OCI-LY1 (cell line): ENCODE measurements at regions not wholly inside any gene's neighbourhood (a gene's known extent, or its start where the extent isn't known, plus 50 kb on each side); places are given as distances from the start of the nearest gene placed in this dataset.

ENCODE experiments used
- H2AFZ ChIP-seq: fragments of 200-600 bp; sonication (generic), shearing (Covaris generic); 2 replicates; pipeline ENCODE4 v1.6.0; 2014; ENCODE audit warnings: antibody characterized with exemption, mild to moderate bottlenecking, low read length
- H3F3A ChIP-seq: fragments of 200-600 bp; sonication (generic), shearing (Covaris generic); 2 replicates; pipeline ENCODE4 v1.6.0; 2014; ENCODE audit warnings: mild to moderate bottlenecking, antibody characterized with exemption, low read length, moderate library complexity; ENCODE audit not compliant: insufficient read depth
- H3K27ac ChIP-seq: fragments of 200-600 bp; sonication (generic); 2 replicates; pipeline ENCODE4 v1.5.1; 2014; ENCODE audit warnings: low read length, mixed run types, mild to moderate bottlenecking, low read depth; ENCODE audit not compliant: poor library complexity, severe bottlenecking
- H3K27me3 ChIP-seq: fragments of 200-600 bp; sonication (generic); 2 replicates; pipeline ENCODE4 v1.6.0; 2014; ENCODE audit warnings: antibody characterized with exemption, mild to moderate bottlenecking, low read length, moderate library complexity; ENCODE audit not compliant: insufficient read depth
- H3K36me3 ChIP-seq: fragments of 200-600 bp; sonication (generic); 2 replicates; pipeline ENCODE4 v1.6.1; 2014; ENCODE audit warnings: mild to moderate bottlenecking, antibody characterized with exemption, low read length, moderate library complexity, mixed read lengths; ENCODE audit not compliant: insufficient read depth
- H3K4me1 ChIP-seq: fragments of 200-600 bp; sonication (generic); 2 replicates; pipeline ENCODE4 v1.5.1; 2014; ENCODE audit warnings: mild to moderate bottlenecking, low read length, moderate library complexity; ENCODE audit not compliant: insufficient read depth, severe bottlenecking
- H3K4me2 ChIP-seq: fragments of 200-600 bp; sonication (generic), shearing (Covaris generic); 2 replicates; pipeline ENCODE4 v1.6.1; 2014; ENCODE audit warnings: low read length
- H3K4me3 ChIP-seq: fragments of 200-600 bp; sonication (generic); 2 replicates; pipeline ENCODE4 v1.5.1; 2014; ENCODE audit warnings: low read length, low read depth, mild to moderate bottlenecking, mixed read lengths; ENCODE audit not compliant: poor library complexity, severe bottlenecking
- H3K79me2 ChIP-seq: fragments of 200-600 bp; shearing (Covaris generic); 2 replicates; pipeline ENCODE4 v1.6.1; 2016; ENCODE audit warnings: mixed run types, low read length, mixed read lengths; ENCODE audit not compliant: insufficient read depth
- H3K9ac ChIP-seq: fragments of 200-600 bp; sonication (generic), shearing (Covaris generic); 2 replicates; pipeline ENCODE4 v1.6.1; 2014; ENCODE audit warnings: mild to moderate bottlenecking, low read length, mixed read lengths
- H3K9me2 ChIP-seq: fragments of 200-600 bp; sonication (generic), shearing (Covaris generic); 2 replicates; pipeline ENCODE4 v1.6.1; 2014; ENCODE audit warnings: low read depth, mild to moderate bottlenecking, low read length, mixed read lengths
- H3K9me3 ChIP-seq: fragments of 200-600 bp; shearing (Covaris generic); 2 replicates; pipeline ENCODE4 v1.6.1; 2014; ENCODE audit warnings: low read length, mixed read lengths
- H4K20me1 ChIP-seq: fragments of 200-600 bp; sonication (generic), shearing (Covaris generic); 2 replicates; pipeline ENCODE4 v1.6.0; 2016; ENCODE audit warnings: mild to moderate bottlenecking, low read length; ENCODE audit not compliant: insufficient read depth
- CTCF ChIP-seq: fragments of 200-600 bp; sonication (generic), shearing (Covaris generic); IDR thresholded peaks from 2 replicates; pipeline ENCODE4 v1.5.1; 2017; ENCODE audit warnings: mild to moderate bottlenecking, antibody characterized with exemption, low read length, moderate library complexity, mixed read lengths
- EZH2 ChIP-seq: fragments of 200-600 bp; sonication (generic), shearing (Covaris generic); IDR thresholded peaks from 2 replicates; pipeline ENCODE4 v1.8.0; 2017; ENCODE audit warnings: borderline replicate concordance, mixed run types, mild to moderate bottlenecking, antibody characterized with exemption, low read length, moderate library complexity, mixed read lengths

DNA sequence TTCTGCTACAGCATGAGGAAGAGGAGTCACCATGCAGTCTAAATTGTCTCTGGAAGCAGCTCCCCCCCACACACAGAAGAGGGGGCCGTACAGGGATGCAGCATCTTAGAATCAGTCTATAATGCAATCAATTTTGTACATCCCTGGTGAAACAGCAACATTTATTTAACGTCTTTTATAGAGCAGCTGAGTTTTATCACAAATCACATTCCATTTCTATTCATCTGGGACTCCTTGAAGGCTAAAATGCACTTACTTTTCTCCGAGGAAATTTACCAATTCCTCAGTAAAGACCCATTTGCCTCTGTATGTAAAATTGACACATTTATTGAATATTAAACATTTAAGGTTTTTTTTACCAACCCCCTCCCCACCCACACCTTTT is 193.9 kb downstream of the PHETA1 start:
- H3K4me3 ChIP-seq = no peak overlapping the region
- H3K4me2 ChIP-seq = no peak overlapping the region
- H3K36me3 ChIP-seq = no peaks in the 10 kb centered on the region
- H3K9me2 ChIP-seq = no peaks in the 10 kb centered on the region
- no peaks in the 10 kb centered on the region for H3K79me2 ChIP-seq
- H3K27me3 ChIP-seq = no peaks in the 10 kb centered on the region
- no peaks in the 10 kb centered on the region for H3K4me1 ChIP-seq
- no peaks in the 10 kb centered on the region for H4K20me1 ChIP-seq
- H3K9me3 ChIP-seq = no peaks in the 10 kb centered on the region
- H3F3A ChIP-seq = no peaks in the 10 kb centered on the region
- no peak overlapping the region for H3K27ac ChIP-seq
- TF ChIP-seq EZH2 (no peak), CTCF (no peak)
- no peak overlapping the region for H3K9ac ChIP-seq
- H2AFZ ChIP-seq = no peak overlapping the region

- Histone ChIP-seq H3K9me2 (no peaks in the 10 kb centered on the region), H3K27ac (no peak overlapping the region), H3K9me3 (no peaks in the 10 kb centered on the region), H3K9ac (no peak overlapping the region), H3K36me3 (no peaks in the 10 kb centered on the region), H3K4me1 (no peaks in the 10 kb centered on the region), H3F3A (no peaks in the 10 kb centered on the region), H3K79me2 (no peaks in the 10 kb centered on the region), H2AFZ (no peak overlapping the region), H3K4me2 (no peak overlapping the region), H3K4me3 (no peak overlapping the region), H3K27me3 (no peaks in the 10 kb centered on the region), H4K20me1 (no peaks in the 10 kb centered on the region)
- no peak for TF ChIP-seq EZH2
- TF ChIP-seq CTCF = no peak
Observed at GRCh38 chr12:111174251-111174960, 194.5 kb downstream of the PHETA1 start.

DNA sequence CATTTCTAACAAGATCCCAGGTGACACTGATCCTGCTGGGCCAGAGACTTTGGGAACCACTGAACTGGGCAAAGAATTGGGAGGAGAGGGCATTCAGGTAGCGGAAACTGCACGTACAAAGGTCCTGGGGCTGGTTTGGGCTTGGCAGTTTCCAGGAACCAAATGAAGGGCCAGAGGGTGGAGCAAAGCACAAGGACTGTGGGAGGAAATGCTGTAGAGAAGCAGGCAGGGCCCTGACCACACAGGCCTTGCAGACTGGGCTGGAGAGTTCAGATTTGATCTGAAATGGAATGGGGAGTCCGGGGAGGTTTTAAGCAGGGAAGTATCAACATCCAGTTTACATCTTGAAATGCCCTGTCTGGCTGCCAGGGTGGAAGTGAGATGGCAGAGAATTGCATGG is 195.1 kb downstream of the PHETA1 start:
- H3K4me2 ChIP-seq = no peak overlapping the region
- H3K79me2 ChIP-seq = no peaks in the 10 kb centered on the region

More for the DNA sequence above, 195.1 kb downstream of the PHETA1 start:
- no peaks in the 10 kb centered on the region for H4K20me1 ChIP-seq
- no peak overlapping the region for H3K9ac ChIP-seq
- no peak overlapping the region for H3K27ac ChIP-seq
- H3K36me3 ChIP-seq = no peaks in the 10 kb centered on the region
- no peaks in the 10 kb centered on the region for H3K9me2 ChIP-seq
- no peaks in the 10 kb centered on the region for H3F3A ChIP-seq
- H3K27me3 ChIP-seq = no peaks in the 10 kb centered on the region
- no peak overlapping the region for H2AFZ ChIP-seq
- H3K4me3 ChIP-seq = no peak overlapping the region
- no peaks in the 10 kb centered on the region for H3K9me3 ChIP-seq
- no peaks in the 10 kb centered on the region for H3K4me1 ChIP-seq
- no peak for TF ChIP-seq CTCF
